HepG2 (cell line): ENCODE measurements at regions not wholly inside any gene's neighbourhood (a gene's known extent, or its start where the extent isn't known, plus 50 kb on each side); places are given as distances from the start of the nearest gene placed in this dataset.

Source experiments
- AGO2 ChIP-seq: fragments of 200-400 bp; formaldehyde crosslinking; optimal IDR thresholded peaks from 2 replicates; pipeline ENCODE3; 2017; ENCODE audit warnings: mild to moderate bottlenecking, low read depth, low read length, moderate library complexity
- CENPX ChIP-seq: sonication (generic); formaldehyde crosslinking; IDR thresholded peaks from 2 replicates; pipeline ENCODE4 v1.9.0; 2021; ENCODE audit warnings: mild to moderate bottlenecking, missing genetic modification reagents, moderate library complexity
- HMG20A ChIP-seq: IDR thresholded peaks from 2 replicates; pipeline ENCODE4 v1.6.1; 2016; ENCODE audit warnings: borderline replicate concordance
- KDM4B ChIP-seq: sonication (generic); formaldehyde crosslinking; IDR thresholded peaks from 2 replicates; pipeline ENCODE4 v1.4.0; 2020; ENCODE audit warnings: missing genetic modification reagents
- MZF1 ChIP-seq: sonication (generic); formaldehyde crosslinking; IDR thresholded peaks from 2 replicates; pipeline ENCODE4 v1.8.1; 2023; ENCODE audit warnings: mild to moderate bottlenecking, missing genetic modification reagents, borderline replicate concordance
- NFRKB ChIP-seq: fragments of 450-650 bp; IDR thresholded peaks from 2 replicates; pipeline ENCODE4 v1.6.1; 2017
- TBX3 ChIP-seq: fragments of 450-650 bp; IDR thresholded peaks from 2 replicates; pipeline ENCODE4 v1.6.1; 2017; ENCODE audit warnings: antibody characterized with exemption, mild to moderate bottlenecking, inconsistent platforms, borderline replicate concordance
- TF ChIP-seq, protein P1 (sequence below): IDR thresholded peaks from 2 replicates; pipeline ENCODE4 v1.6.1; 2016; ENCODE audit warnings: low read depth
- TF ChIP-seq, protein P2 (sequence below): sonication (generic); formaldehyde crosslinking; IDR thresholded peaks from 2 replicates; pipeline ENCODE4 v1.5.1; 2020; ENCODE audit warnings: missing genetic modification reagents, mild to moderate bottlenecking, borderline replicate concordance
- TF ChIP-seq, protein P3 (sequence below): sonication (generic); formaldehyde crosslinking; IDR thresholded peaks from 2 replicates; pipeline ENCODE4 v1.5.0; 2020; ENCODE audit warnings: mild to moderate bottlenecking, missing genetic modification reagents, borderline replicate concordance

DNA sequence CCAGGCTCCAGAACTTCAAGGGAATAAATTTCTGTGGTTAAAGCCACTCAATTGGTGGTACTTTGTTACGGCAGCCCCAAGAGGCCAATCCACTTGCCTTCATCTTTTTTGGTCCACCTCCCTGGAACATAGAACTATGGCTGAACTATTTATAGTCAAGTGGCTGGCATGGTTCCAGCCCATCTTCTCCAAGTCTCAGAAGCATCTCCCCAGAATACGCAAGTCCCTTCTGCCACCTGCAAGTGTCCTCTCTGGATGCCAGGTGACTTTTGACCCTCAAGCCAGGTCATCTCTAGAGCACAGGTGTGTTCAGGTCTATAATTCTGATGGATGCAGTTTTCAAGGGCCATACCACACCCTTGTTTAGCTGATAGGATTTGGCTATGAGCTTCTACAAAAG lies 371.5 kb downstream of the AACS start (continued):
- TF ChIP-seq, protein P1, sequence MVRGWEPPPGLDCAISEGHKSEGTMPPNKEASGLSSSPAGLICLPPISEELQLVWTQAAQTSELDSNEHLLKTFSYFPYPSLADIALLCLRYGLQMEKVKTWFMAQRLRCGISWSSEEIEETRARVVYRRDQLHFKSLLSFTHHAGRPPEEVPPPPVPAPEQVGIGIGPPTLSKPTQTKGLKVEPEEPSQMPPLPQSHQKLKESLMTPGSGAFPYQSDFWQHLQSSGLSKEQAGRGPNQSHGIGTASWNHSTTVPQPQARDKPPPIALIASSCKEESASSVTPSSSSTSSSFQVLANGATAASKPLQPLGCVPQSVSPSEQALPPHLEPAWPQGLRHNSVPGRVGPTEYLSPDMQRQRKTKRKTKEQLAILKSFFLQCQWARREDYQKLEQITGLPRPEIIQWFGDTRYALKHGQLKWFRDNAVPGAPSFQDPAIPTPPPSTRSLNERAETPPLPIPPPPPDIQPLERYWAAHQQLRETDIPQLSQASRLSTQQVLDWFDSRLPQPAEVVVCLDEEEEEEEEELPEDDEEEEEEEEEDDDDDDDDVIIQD (CRISPR knock-in tag) = no peak
- TF ChIP-seq CENPX (CRISPR knock-in tag) (no peak), HMG20A (CRISPR knock-in tag) (no peak), NFRKB (no peak), KDM4B (no peak), TBX3 (no peak), MZF1 (CRISPR knock-in tag) (no peak), AGO2 (no peak)
- TF ChIP-seq, protein P2, sequence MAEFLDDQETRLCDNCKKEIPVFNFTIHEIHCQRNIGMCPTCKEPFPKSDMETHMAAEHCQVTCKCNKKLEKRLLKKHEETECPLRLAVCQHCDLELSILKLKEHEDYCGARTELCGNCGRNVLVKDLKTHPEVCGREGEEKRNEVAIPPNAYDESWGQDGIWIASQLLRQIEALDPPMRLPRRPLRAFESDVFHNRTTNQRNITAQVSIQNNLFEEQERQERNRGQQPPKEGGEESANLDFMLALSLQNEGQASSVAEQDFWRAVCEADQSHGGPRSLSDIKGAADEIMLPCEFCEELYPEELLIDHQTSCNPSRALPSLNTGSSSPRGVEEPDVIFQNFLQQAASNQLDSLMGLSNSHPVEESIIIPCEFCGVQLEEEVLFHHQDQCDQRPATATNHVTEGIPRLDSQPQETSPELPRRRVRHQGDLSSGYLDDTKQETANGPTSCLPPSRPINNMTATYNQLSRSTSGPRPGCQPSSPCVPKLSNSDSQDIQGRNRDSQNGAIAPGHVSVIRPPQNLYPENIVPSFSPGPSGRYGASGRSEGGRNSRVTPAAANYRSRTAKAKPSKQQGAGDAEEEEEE = no peak
- TF ChIP-seq, protein P3, sequence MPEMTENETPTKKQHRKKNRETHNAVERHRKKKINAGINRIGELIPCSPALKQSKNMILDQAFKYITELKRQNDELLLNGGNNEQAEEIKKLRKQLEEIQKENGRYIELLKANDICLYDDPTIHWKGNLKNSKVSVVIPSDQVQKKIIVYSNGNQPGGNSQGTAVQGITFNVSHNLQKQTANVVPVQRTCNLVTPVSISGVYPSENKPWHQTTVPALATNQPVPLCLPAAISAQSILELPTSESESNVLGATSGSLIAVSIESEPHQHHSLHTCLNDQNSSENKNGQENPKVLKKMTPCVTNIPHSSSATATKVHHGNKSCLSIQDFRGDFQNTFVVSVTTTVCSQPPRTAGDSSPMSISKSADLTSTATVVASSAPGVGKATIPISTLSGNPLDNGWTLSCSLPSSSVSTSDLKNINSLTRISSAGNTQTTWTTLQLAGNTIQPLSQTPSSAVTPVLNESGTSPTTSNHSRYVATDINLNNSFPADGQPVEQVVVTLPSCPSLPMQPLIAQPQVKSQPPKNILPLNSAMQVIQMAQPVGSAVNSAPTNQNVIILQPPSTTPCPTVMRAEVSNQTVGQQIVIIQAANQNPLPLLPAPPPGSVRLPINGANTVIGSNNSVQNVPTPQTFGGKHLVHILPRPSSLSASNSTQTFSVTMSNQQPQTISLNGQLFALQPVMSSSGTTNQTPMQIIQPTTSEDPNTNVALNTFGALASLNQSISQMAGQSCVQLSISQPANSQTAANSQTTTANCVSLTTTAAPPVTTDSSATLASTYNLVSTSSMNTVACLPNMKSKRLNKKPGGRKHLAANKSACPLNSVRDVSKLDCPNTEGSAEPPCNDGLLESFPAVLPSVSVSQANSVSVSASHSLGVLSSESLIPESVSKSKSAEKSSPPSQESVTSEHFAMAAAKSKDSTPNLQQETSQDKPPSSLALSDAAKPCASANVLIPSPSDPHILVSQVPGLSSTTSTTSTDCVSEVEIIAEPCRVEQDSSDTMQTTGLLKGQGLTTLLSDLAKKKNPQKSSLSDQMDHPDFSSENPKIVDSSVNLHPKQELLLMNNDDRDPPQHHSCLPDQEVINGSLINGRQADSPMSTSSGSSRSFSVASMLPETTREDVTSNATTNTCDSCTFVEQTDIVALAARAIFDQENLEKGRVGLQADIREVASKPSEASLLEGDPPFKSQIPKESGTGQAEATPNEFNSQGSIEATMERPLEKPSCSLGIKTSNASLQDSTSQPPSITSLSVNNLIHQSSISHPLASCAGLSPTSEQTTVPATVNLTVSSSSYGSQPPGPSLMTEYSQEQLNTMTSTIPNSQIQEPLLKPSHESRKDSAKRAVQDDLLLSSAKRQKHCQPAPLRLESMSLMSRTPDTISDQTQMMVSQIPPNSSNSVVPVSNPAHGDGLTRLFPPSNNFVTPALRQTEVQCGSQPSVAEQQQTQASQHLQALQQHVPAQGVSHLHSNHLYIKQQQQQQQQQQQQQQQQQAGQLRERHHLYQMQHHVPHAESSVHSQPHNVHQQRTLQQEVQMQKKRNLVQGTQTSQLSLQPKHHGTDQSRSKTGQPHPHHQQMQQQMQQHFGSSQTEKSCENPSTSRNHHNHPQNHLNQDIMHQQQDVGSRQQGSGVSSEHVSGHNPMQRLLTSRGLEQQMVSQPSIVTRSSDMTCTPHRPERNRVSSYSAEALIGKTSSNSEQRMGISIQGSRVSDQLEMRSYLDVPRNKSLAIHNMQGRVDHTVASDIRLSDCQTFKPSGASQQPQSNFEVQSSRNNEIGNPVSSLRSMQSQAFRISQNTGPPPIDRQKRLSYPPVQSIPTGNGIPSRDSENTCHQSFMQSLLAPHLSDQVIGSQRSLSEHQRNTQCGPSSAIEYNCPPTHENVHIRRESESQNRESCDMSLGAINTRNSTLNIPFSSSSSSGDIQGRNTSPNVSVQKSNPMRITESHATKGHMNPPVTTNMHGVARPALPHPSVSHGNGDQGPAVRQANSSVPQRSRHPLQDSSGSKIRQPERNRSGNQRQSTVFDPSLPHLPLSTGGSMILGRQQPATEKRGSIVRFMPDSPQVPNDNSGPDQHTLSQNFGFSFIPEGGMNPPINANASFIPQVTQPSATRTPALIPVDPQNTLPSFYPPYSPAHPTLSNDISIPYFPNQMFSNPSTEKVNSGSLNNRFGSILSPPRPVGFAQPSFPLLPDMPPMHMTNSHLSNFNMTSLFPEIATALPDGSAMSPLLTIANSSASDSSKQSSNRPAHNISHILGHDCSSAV (CRISPR knock-in tag) = no peak
- TF ChIP-seq, all 625 proteins: peak for 0
